ENCODE measurements at regions not wholly inside any gene's neighbourhood (a gene's known extent, or its start where the extent isn't known, plus 50 kb on each side); places are given as distances from the start of the nearest gene placed in this dataset.

DNA sequence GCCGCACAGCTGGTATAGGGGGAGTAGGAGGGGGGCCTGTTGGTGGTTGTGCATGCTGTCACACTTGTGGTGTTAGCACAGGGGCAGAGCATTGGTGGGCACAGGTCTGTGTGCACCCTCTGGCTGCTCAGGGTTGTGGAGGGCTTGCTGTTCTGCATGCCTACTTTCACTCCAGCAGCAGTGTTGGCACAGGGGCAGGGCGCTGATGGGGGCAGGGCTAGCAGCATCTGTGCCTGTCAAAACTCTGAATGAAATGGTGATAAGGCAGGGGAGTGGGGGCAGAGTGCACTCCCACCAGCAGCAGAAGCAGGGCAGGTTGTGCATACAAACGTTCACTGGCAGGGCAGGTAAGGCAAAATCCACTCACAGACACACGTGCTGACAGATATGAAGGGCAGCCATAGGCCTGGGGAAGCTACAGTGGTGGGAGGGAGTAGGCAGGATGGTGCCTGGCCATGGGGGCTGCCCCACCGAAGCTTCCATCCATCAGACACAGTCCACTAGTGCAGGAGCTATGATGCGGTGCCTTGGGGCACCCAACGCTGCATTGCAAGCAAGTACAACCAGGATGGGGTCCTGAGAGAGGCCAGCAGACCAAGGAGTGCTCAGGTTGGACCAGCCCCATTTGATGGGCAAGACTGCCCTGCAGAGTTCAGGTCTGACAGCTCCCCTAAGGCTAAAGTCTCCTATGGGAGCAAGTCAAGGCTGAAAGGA lies 160.7 kb upstream of the SPANXC start:
- no peaks in the 10 kb centered on the region for H3K27me3 ChIP-seq (ENCODE audit: control insufficient read depth, insufficient read depth, low read length)
- no peak overlapping the region for H3K4me3 ChIP-seq (ENCODE audit: low read depth, low read length)
- H3K9me3 ChIP-seq (ENCODE audit: control insufficient read depth, insufficient read depth, low read length), result peaks cover 18% of the 10 kb centered on the region; the same call in 1 of the 2 replicates
- no peaks in the 10 kb centered on the region; the same call in 1 of the 2 replicates for H3K4me1 ChIP-seq (ENCODE audit: control insufficient read depth, insufficient read depth, low read length)
- no peak overlapping the region for H3K9ac ChIP-seq (ENCODE audit: low read depth, low read length)
- no peak overlapping the region for H3K27ac ChIP-seq (ENCODE audit: low read depth, low read length)
- no peaks in the 10 kb centered on the region for H3K36me3 ChIP-seq (ENCODE audit: control insufficient read depth, insufficient read depth, low read length)

- Histone ChIP-seq H3K27me3 (ENCODE audit: control insufficient read depth, insufficient read depth, low read length) (no peaks in the 10 kb centered on the region), H3K36me3 (ENCODE audit: control insufficient read depth, insufficient read depth, low read length) (no peaks in the 10 kb centered on the region), H3K27ac (ENCODE audit: low read depth, low read length) (no peak overlapping the region), H3K4me3 (ENCODE audit: low read depth, low read length) (no peak overlapping the region), H3K9ac (ENCODE audit: low read depth, low read length) (no peak overlapping the region), H3K9me3 (ENCODE audit: control insufficient read depth, insufficient read depth, low read length) (peaks cover 21% of the 10 kb centered on the region), H3K4me1 (ENCODE audit: control insufficient read depth, insufficient read depth, low read length) (no peaks in the 10 kb centered on the region)
These were observed 154.2 kb upstream of the SPANXC start for GRCh38 chrX:141396536-141396935.

- no peak overlapping the region for H3K9ac ChIP-seq (ENCODE audit: low read depth, low read length)
- no peaks in the 10 kb centered on the region for H3K27me3 ChIP-seq (ENCODE audit: control insufficient read depth, insufficient read depth, low read length)
- H3K36me3 ChIP-seq (ENCODE audit: control insufficient read depth, insufficient read depth, low read length), result no peaks in the 10 kb centered on the region
- no peak overlapping the region for H3K4me3 ChIP-seq (ENCODE audit: low read depth, low read length)
- no peaks in the 10 kb centered on the region for H3K4me1 ChIP-seq (ENCODE audit: control insufficient read depth, insufficient read depth, low read length)
- H3K9me3 ChIP-seq (ENCODE audit: control insufficient read depth, insufficient read depth, low read length), result peaks cover 36% of the 10 kb centered on the region
- no peak overlapping the region for H3K27ac ChIP-seq (ENCODE audit: low read depth, low read length)
These were observed 132.9 kb upstream of the SPANXC start for GRCh38 chrX:141375011-141375760.

GRCh38 chrX:141341743-141342142 lies 99.4 kb upstream of the SPANXC start:
- Histone ChIP-seq H3K36me3 (ENCODE audit: control insufficient read depth, insufficient read depth, low read length) (no peaks in the 10 kb centered on the region), H3K27me3 (ENCODE audit: control insufficient read depth, insufficient read depth, low read length) (no peaks in the 10 kb centered on the region), H3K4me3 (ENCODE audit: low read depth, low read length) (no peak overlapping the region), H3K4me1 (ENCODE audit: control insufficient read depth, insufficient read depth, low read length) (no peaks in the 10 kb centered on the region), H3K27ac (ENCODE audit: low read depth, low read length) (no peak overlapping the region), H3K9me3 (ENCODE audit: control insufficient read depth, insufficient read depth, low read length) (peaks cover 14% of the 10 kb centered on the region; the same call in 1 of the 2 replicates), H3K9ac (ENCODE audit: low read depth, low read length) (no peak overlapping the region)

DNA sequence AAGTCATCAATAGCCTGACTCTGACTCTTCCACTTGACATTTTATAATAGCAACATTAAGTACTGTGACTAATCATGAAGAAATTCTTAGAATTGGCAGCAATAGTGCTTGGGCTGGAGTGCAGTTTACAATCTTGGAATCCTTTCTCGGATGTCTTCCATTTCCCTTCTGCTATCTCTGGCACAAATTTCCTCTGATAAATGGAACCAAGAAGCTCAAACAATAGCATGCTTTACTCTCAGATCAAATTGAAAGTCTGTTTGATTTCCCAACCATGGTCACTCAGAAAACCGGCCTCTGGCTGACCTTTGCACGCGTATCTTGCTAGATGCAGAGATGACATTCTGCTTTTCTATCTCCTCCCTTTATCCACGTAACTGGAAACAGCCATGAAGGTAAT lies 99.0 kb upstream of the SPANXC start:
- H3K9ac ChIP-seq (ENCODE audit: low read depth, low read length), result no peak overlapping the region
- H3K4me1 ChIP-seq (ENCODE audit: control insufficient read depth, insufficient read depth, low read length), result no peaks in the 10 kb centered on the region
- no peak overlapping the region for H3K27ac ChIP-seq (ENCODE audit: low read depth, low read length)
- peaks cover 14% of the 10 kb centered on the region; the same call in 1 of the 2 replicates for H3K9me3 ChIP-seq (ENCODE audit: control insufficient read depth, insufficient read depth, low read length)
- H3K27me3 ChIP-seq (ENCODE audit: control insufficient read depth, insufficient read depth, low read length), result no peaks in the 10 kb centered on the region
- H3K36me3 ChIP-seq (ENCODE audit: control insufficient read depth, insufficient read depth, low read length), result no peaks in the 10 kb centered on the region
- no peak overlapping the region for H3K4me3 ChIP-seq (ENCODE audit: low read depth, low read length)

DNA sequence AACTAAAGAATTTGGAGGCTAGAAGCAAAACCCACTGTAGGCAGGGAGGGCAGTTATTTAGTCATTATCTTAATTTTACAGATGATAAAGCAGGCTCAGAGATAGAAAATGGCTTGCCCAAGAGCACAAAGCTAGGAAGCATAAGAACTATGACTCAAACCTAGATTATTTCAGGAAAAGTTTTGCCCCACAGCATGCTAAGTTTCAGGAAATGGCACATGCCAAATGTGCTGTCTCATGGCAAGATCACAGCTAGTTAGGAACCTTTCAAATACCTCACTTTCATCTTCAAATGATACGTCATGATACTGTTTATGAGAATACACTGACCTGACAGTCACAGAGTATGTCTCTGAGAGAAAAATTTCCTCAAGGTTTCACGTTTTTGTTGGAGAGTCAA lies 78.5 kb upstream of the SPANXC start:
- Histone ChIP-seq H3K36me3 (ENCODE audit: control insufficient read depth, insufficient read depth, low read length) (no peaks in the 10 kb centered on the region), H3K9me3 (ENCODE audit: control insufficient read depth, insufficient read depth, low read length) (peaks cover 7% of the 10 kb centered on the region; the same call in 1 of the 2 replicates), H3K27me3 (ENCODE audit: control insufficient read depth, insufficient read depth, low read length) (no peaks in the 10 kb centered on the region), H3K27ac (ENCODE audit: low read depth, low read length) (no peak overlapping the region), H3K4me3 (ENCODE audit: low read depth, low read length) (no peak overlapping the region), H3K9ac (ENCODE audit: low read depth, low read length) (no peak overlapping the region), H3K4me1 (ENCODE audit: control insufficient read depth, insufficient read depth, low read length) (no peaks in the 10 kb centered on the region)

DNA sequence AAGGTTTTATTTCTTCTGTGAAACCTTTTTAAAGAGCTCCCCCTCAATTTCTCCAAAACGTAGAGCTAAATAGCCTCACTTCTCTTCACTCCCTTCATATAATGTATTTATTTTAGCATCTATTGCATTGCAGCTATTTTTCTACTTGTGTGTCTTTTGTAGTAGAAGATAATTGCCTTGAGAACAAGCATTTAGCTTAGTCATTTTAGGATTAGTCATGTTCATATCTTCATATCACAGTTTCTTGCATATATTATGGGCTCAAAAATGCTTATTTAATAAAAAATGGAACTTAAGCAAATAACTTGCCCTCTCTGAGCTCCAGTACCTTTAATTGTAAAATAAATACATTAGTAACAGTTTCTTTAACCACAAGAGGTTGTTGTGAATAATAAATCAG lies 72.1 kb upstream of the SPANXC start:
- Histone ChIP-seq H3K9me3 (ENCODE audit: control insufficient read depth, insufficient read depth, low read length) (peaks cover 8% of the 10 kb centered on the region), H3K27ac (ENCODE audit: low read depth, low read length) (no peak overlapping the region), H3K4me1 (ENCODE audit: control insufficient read depth, insufficient read depth, low read length) (no peaks in the 10 kb centered on the region), H3K36me3 (ENCODE audit: control insufficient read depth, insufficient read depth, low read length) (no peaks in the 10 kb centered on the region), H3K4me3 (ENCODE audit: low read depth, low read length) (no peak overlapping the region), H3K27me3 (ENCODE audit: control insufficient read depth, insufficient read depth, low read length) (no peaks in the 10 kb centered on the region), H3K9ac (ENCODE audit: low read depth, low read length) (no peak overlapping the region)

DNA sequence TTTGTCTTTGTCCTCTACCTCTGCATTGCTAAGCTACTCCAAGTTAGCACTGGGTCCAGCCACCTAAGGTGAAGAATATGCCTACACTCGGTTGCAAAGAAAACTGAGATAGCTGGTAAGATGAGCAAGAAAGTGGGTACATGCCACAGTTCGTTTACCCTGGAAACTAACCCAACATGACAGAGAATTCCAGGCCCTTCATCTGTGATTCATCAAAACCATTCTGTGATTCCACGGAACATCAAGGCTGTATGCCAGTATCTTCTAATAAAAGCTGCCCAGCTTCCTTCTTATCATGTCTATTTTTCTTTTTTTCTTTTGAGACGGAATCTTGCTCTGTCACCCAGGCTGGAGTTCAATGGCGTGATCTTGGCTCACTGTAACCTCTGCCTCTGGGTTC lies 58.7 kb upstream of the SPANXC start:
- no peaks in the 10 kb centered on the region for H3K36me3 ChIP-seq (ENCODE audit: control insufficient read depth, insufficient read depth, low read length)
- H3K4me3 ChIP-seq (ENCODE audit: low read depth, low read length), result no peak overlapping the region
- no peaks in the 10 kb centered on the region for H3K27me3 ChIP-seq (ENCODE audit: control insufficient read depth, insufficient read depth, low read length)
- no peak overlapping the region for H3K9ac ChIP-seq (ENCODE audit: low read depth, low read length)
- H3K4me1 ChIP-seq (ENCODE audit: control insufficient read depth, insufficient read depth, low read length), result no peaks in the 10 kb centered on the region
- H3K9me3 ChIP-seq (ENCODE audit: control insufficient read depth, insufficient read depth, low read length), result peaks cover 23% of the 10 kb centered on the region; the same call in 1 of the 2 replicates
- H3K27ac ChIP-seq (ENCODE audit: low read depth, low read length), result no peak overlapping the region

All from HUES48 (cell line).